ENCODE measurements at regions not wholly inside any gene's neighbourhood (a gene's known extent, or its start where the extent isn't known, plus 50 kb on each side); places are given as distances from the start of the nearest gene placed in this dataset.

- Mint-ChIP-seq H3K9me3 (no peaks in the 10 kb centered on the region), H3K4me3 (no peak overlapping the region), H3K27ac (ENCODE audit: unreplicated experiment) (no peak overlapping the region), H3K36me3 (ENCODE audit: low read depth) (no peaks in the 10 kb centered on the region), H3K27me3 (ENCODE audit: low read depth) (no peaks in the 10 kb centered on the region), H3K4me1 (peaks cover 7% of the 10 kb centered on the region)
- TF ChIP-seq, protein P1, sequence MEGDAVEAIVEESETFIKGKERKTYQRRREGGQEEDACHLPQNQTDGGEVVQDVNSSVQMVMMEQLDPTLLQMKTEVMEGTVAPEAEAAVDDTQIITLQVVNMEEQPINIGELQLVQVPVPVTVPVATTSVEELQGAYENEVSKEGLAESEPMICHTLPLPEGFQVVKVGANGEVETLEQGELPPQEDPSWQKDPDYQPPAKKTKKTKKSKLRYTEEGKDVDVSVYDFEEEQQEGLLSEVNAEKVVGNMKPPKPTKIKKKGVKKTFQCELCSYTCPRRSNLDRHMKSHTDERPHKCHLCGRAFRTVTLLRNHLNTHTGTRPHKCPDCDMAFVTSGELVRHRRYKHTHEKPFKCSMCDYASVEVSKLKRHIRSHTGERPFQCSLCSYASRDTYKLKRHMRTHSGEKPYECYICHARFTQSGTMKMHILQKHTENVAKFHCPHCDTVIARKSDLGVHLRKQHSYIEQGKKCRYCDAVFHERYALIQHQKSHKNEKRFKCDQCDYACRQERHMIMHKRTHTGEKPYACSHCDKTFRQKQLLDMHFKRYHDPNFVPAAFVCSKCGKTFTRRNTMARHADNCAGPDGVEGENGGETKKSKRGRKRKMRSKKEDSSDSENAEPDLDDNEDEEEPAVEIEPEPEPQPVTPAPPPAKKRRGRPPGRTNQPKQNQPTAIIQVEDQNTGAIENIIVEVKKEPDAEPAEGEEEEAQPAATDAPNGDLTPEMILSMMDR (conservative IDR thresholded peaks at IDR 0.05): no peak
- DNase-seq (ENCODE audit: low read depth, low spot score): no peak
Measured at GRCh38 chr11:11075515-11076171, 217.8 kb upstream of the ZBED5 start.

DNA sequence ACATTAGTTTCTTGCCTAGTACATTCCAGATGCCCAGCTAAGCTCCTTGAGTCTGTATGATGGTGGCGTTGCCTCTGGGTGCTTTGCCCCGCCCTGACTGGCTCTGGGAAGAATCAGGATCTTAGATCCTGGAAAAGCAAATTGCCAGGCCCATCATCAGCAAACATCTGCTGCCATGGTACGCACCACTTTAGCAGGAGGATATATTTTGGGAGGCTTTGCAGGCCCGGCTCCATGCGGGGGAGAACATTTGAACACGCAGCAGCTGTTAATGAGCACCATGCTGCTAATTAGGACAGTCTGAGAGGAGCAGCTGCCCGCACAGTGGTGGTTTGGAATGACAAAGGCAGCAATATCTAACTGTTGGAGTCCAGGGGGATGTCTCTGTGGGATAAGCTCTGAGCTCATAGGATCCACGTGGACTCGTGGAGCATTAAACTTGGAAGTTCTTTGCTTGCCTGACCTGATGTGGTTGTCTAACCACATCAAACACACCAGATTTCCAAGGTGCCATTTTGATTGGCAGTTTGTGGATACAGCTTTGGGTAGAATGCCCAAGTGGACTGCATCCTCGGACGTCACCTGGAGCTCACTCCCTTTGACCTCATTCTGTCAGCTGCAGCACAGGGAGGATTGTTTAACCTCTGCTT is 217.0 kb upstream of the ZBED5 start:
- no peak for DNase-seq (ENCODE audit: low read depth, low spot score)
- H3K9me3 Mint-ChIP-seq: no peaks in the 10 kb centered on the region
- no peak overlapping the region for H3K27ac Mint-ChIP-seq (ENCODE audit: unreplicated experiment)
- no peak overlapping the region for H3K4me3 Mint-ChIP-seq
- H3K36me3 Mint-ChIP-seq (ENCODE audit: low read depth): no peaks in the 10 kb centered on the region
- H3K27me3 Mint-ChIP-seq (ENCODE audit: low read depth): no peaks in the 10 kb centered on the region
- peaks cover 14% of the 10 kb centered on the region for H3K4me1 Mint-ChIP-seq
- TF ChIP-seq, protein P1 (conservative IDR thresholded peaks at IDR 0.05): no peak

DNA sequence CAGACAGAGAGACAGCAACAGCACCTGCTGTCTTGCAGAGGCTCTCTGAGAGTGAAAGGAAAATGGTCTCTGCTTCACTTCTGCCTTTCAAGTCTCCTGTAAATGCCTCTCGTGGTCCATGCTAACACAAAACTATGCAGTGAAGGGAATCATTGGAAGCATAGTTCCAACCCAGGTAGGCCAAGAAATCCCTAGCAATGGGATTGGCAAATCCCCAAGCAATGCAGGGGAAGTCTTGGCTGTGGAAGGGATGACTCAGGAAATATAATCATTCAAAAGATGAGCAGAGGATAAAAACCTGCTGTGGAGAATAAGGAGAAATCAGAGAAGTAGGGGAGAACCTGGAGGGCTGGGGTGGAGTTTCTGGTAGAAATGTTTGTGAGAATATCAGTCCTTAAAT is 216.1 kb upstream of the ZBED5 start:
- no peak overlapping the region for H3K27ac Mint-ChIP-seq (ENCODE audit: unreplicated experiment)
- H3K27me3 Mint-ChIP-seq (ENCODE audit: low read depth): no peaks in the 10 kb centered on the region
- DNase-seq (ENCODE audit: low read depth, low spot score): no peak
- peaks cover 20% of the 10 kb centered on the region for H3K4me1 Mint-ChIP-seq
- H3K36me3 Mint-ChIP-seq (ENCODE audit: low read depth): no peaks in the 10 kb centered on the region
- no peaks in the 10 kb centered on the region for H3K9me3 Mint-ChIP-seq
- TF ChIP-seq, protein P1 (conservative IDR thresholded peaks at IDR 0.05): no peak
- H3K4me3 Mint-ChIP-seq: no peak overlapping the region

DNA sequence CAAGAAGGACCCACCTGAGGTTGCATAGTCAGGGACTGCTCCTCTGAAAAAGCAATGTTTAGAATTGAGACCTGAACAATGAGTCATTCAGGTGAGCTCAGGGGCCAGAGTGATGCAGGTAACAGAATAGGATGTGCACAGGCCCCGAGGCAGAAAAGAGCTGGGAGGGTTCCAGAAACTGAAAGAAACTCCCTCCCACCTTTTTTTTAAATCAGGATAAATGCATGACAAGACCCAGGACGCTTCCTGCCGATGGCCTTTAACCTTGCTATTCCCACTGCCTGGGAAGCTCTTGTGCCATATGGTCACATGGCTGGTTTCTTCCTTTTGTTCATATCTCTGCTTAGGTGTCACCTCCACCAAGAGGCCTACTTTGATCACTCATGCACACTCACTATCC is 214.2 kb upstream of the ZBED5 start:
- Mint-ChIP-seq H3K27ac (ENCODE audit: unreplicated experiment) (no peak overlapping the region), H3K9me3 (no peaks in the 10 kb centered on the region), H3K4me1 (peaks cover 20% of the 10 kb centered on the region), H3K27me3 (ENCODE audit: low read depth) (no peaks in the 10 kb centered on the region), H3K36me3 (ENCODE audit: low read depth) (no peaks in the 10 kb centered on the region), H3K4me3 (no peak overlapping the region)
- no peak for DNase-seq (ENCODE audit: low read depth, low spot score)
- TF ChIP-seq, protein P1 (conservative IDR thresholded peaks at IDR 0.05): no peak

DNA sequence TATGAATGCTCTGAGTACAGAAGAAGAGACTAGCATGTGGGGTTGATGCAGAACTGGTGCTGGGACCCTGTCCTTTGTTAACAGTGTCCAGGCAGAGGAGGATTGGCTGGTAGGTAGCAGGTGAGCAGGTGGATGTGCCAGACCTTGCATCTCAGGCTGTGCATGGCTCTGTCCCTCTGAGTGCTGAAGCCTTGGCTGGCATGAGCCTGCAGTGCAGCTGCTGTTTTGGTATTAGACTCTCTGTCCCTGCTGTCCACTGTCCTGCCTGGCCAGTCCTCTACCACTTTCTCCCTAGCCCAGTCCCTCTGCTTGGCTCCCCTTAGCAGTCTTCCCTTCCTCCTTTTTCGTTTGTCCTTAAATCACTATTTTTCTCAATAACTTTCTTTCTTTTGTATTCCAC is 213.6 kb upstream of the ZBED5 start:
- TF ChIP-seq, protein P1 (conservative IDR thresholded peaks at IDR 0.05): no peak
- H3K4me1 Mint-ChIP-seq: peaks cover 17% of the 10 kb centered on the region
- DNase-seq (ENCODE audit: low read depth, low spot score): no peak
- H3K9me3 Mint-ChIP-seq: no peaks in the 10 kb centered on the region
- no peak overlapping the region for H3K27ac Mint-ChIP-seq (ENCODE audit: unreplicated experiment)
- no peak overlapping the region for H3K4me3 Mint-ChIP-seq
- H3K27me3 Mint-ChIP-seq (ENCODE audit: low read depth): no peaks in the 10 kb centered on the region
- no peaks in the 10 kb centered on the region for H3K36me3 Mint-ChIP-seq (ENCODE audit: low read depth)
